Ishikawa (cell line): ENCODE measurements at regions not wholly inside any gene's neighbourhood (a gene's known extent, or its start where the extent isn't known, plus 50 kb on each side); places are given as distances from the start of the nearest gene placed in this dataset.

Source experiments
- CEBPB ChIP-seq: IDR thresholded peaks from 2 replicates; pipeline ENCODE4 v1.6.1; 2012
- CREB1 ChIP-seq: IDR thresholded peaks from 2 replicates; pipeline ENCODE4 v1.6.1; 2012; ENCODE audit warnings: low read depth
- EGR1 ChIP-seq: IDR thresholded peaks from 2 replicates; pipeline ENCODE4 v1.6.1; 2012
- EP300 ChIP-seq: IDR thresholded peaks from 2 replicates; pipeline ENCODE4 v1.6.1; 2012; ENCODE audit warnings: borderline replicate concordance
- FOXM1 ChIP-seq: IDR thresholded peaks from 2 replicates; pipeline ENCODE4 v1.6.1; 2012; ENCODE audit warnings: low read depth, borderline replicate concordance
- NFIC ChIP-seq: IDR thresholded peaks from 2 replicates; pipeline ENCODE4 v1.6.1; 2012
- RAD21 ChIP-seq: IDR thresholded peaks from 2 replicates; pipeline ENCODE4 v1.6.1; 2012; ENCODE audit warnings: low read depth
- REST ChIP-seq: IDR thresholded peaks from 2 replicates; pipeline ENCODE4 v1.6.1; 2012; ENCODE audit warnings: low read depth, mild to moderate bottlenecking
- TAF1 ChIP-seq: IDR thresholded peaks from 2 replicates; pipeline ENCODE4 v1.6.1; 2012; ENCODE audit warnings: low read depth, mild to moderate bottlenecking
- TCF12 ChIP-seq: IDR thresholded peaks from 2 replicates; pipeline ENCODE4 v1.6.1; 2012; ENCODE audit warnings: low read depth
- TEAD4 ChIP-seq: IDR thresholded peaks from 2 replicates; pipeline ENCODE4 v1.6.1; 2012
- YY1 ChIP-seq: IDR thresholded peaks from 2 replicates; pipeline ENCODE4 v1.6.1; 2012; ENCODE audit warnings: low read depth
- ZBTB7A ChIP-seq: IDR thresholded peaks from 2 replicates; pipeline ENCODE4 v1.6.1; 2012; ENCODE audit warnings: low read depth
- TF ChIP-seq, protein P1 (sequence below): IDR thresholded peaks from 2 replicates; pipeline ENCODE4 v1.6.1; 2012
- TF ChIP-seq, protein P2 (sequence below): IDR thresholded peaks from 2 replicates; pipeline ENCODE4 v1.6.1; 2012

GRCh38 chr21:38726482-38726881 is 79.2 kb upstream of the ETS2 start:
- TF ChIP-seq TCF12: no peak
- no peak for TF ChIP-seq REST

GRCh38 chr21:38729291-38729690 is 76.4 kb upstream of the ETS2 start:
- no peak for TF ChIP-seq EP300
- no peak for TF ChIP-seq TEAD4
- TF ChIP-seq YY1: no peak
- TF ChIP-seq, protein P1, sequence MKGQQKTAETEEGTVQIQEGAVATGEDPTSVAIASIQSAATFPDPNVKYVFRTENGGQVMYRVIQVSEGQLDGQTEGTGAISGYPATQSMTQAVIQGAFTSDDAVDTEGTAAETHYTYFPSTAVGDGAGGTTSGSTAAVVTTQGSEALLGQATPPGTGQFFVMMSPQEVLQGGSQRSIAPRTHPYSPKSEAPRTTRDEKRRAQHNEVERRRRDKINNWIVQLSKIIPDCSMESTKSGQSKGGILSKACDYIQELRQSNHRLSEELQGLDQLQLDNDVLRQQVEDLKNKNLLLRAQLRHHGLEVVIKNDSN: no peak
- no peak for TF ChIP-seq REST
- TF ChIP-seq, protein P2, sequence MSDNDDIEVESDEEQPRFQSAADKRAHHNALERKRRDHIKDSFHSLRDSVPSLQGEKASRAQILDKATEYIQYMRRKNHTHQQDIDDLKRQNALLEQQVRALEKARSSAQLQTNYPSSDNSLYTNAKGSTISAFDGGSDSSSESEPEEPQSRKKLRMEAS: no peak
- no peak for TF ChIP-seq CEBPB
- no peak for TF ChIP-seq ZBTB7A
- TF ChIP-seq TCF12: no peak
- no peak for TF ChIP-seq FOXM1
- TF ChIP-seq NFIC: no peak
- no peak for TF ChIP-seq TAF1

DNA sequence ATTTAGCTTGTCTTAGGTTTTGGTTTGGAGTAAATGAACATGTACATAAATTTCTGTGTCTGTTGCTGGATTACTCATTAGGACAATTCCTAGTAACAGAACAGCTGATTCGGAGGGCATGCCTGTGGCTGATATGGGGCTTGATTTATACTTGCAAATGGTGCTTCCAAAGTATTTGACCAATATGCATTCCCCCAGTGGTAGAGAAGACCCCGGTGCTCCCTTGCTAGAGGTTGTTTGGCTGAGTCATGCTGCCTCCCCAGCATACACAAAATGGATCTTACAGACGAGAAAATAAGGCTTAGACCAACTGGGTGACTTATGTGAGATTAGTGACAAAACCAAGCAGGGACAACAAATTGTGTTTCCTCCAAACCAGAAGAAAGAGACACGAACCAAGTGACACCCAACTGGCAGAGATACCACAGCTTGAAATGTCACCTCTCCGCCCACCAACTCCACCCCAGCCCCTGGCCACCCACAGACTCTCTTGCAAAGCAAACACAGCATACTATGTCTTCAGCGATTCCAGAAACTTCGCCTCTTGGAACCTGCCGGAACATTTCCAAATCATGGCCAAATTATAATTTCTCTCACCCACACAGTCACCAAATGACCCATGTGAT is 75.9 kb upstream of the ETS2 start:
- TF ChIP-seq EP300 (no peak), NFIC (no peak), CEBPB (no peak), YY1 (no peak), EGR1 (no peak), CREB1 (no peak), FOXM1 (no peak)
- TF ChIP-seq, protein P1: no peak

DNA sequence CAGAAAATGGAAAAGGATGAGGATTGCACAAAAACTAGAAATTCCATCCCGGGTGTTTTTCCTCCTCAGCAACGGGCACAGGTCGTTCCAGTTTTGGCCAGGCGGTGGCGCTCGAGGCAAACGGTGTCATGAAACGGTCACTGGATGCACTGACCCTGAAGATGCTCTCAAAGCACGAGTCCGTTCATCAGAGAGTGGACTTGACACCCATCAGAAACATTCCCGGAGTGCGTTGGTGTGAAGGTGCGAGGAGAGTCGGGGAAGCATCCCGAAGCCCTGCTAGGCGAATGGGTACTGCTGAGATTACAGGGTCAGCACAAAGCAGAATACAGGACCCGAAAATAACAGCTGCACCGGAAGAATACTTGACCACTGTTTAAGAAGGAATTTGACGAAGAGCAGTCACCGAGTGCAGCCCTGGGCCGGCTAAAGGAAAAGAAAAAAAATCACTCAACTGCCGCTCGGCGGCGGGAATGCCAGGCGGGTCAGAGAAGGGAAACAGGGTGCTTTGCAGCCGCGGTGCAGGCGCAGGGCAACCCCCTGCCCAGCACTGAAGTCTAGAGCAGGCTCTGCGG is 71.7 kb upstream of the ETS2 start:
- TF ChIP-seq YY1 (no peak), RAD21 (peak; percentile 98)
- TF ChIP-seq, protein P2: 0 out of 2 replicates have a peak, but pooled peaks have one; percentile 39

GRCh38 chr21:38734646-38735365 is 70.9 kb upstream of the ETS2 start:
- TF ChIP-seq CEBPB: no peak
- TF ChIP-seq, protein P1: no peak
- no peak for TF ChIP-seq EGR1
- no peak for TF ChIP-seq RAD21
- TF ChIP-seq NFIC: no peak
- no peak for TF ChIP-seq TAF1
- TF ChIP-seq FOXM1: no peak
- TF ChIP-seq YY1: no peak
- TF ChIP-seq CREB1: no peak
- TF ChIP-seq TCF12: no peak
- no peak for TF ChIP-seq EP300
- TF ChIP-seq ZBTB7A: no peak
- TF ChIP-seq, protein P2: no peak
- no peak for TF ChIP-seq TEAD4
- no peak for TF ChIP-seq REST
